Lower leg skin (tissue), 4 donors: ENCODE measurements at regions not wholly inside any gene's neighbourhood (a gene's known extent, or its start where the extent isn't known, plus 50 kb on each side); places are given as distances from the start of the nearest gene placed in this dataset.

ENCODE experiments used
- DNase-seq, 2 donors: peaks; one replicate each; pipeline ENCODE4 v3.0.0-alpha.2; 2019; ENCODE audit warnings: low spot score in 2 of 2
- H3K4me3 ChIP-seq: fragments of 200-600 bp; sonication (generic); 2 replicates; pipeline ENCODE4 v1.5.1; 2017; ENCODE audit warnings: mild to moderate bottlenecking, low read depth; ENCODE audit not compliant: poor library complexity, severe bottlenecking
- POLR2A ChIP-seq, 2 donors: fragments of 450-650 bp; IDR thresholded peaks; one replicate each; pipeline ENCODE4 v1.6.1; 2016 to 2017; ENCODE audit warnings: antibody characterized with exemption in 2 of 2, mild to moderate bottlenecking in 1 of 2, moderate library complexity in 1 of 2
- WGBS, 2 donors: methylation state at CpG; one replicate each; pipeline ENCODE4 v1.1.5; 2018; 5-methylcytosine and 5-hydroxymethylcytosine counted together
- intact Hi-C: fragments of 100-400 bp; cut with DNase I; formaldehyde crosslinking; loops from one replicate; pipeline ENCODE4 v1.15.0; 2023; ENCODE audit warnings: low total_unique reads
- TF ChIP-seq, protein P1 (sequence below), 3 donors: fragments of 450-650 bp; IDR thresholded peaks; one replicate each; pipeline ENCODE4 v1.5.1; 2016; ENCODE audit warnings: antibody characterized with exemption in 3 of 3, mild to moderate bottlenecking in 3 of 3, moderate library complexity in 2 of 3

- H3K4me3 ChIP-seq = no peak overlapping the region
- WGBS, 2 donors = 75 to 78% methylated on average over 8 of the region's 8 CpGs
- no peak for TF ChIP-seq POLR2A (IDR thresholded peaks at IDR 0.05)
- TF ChIP-seq, protein P1, sequence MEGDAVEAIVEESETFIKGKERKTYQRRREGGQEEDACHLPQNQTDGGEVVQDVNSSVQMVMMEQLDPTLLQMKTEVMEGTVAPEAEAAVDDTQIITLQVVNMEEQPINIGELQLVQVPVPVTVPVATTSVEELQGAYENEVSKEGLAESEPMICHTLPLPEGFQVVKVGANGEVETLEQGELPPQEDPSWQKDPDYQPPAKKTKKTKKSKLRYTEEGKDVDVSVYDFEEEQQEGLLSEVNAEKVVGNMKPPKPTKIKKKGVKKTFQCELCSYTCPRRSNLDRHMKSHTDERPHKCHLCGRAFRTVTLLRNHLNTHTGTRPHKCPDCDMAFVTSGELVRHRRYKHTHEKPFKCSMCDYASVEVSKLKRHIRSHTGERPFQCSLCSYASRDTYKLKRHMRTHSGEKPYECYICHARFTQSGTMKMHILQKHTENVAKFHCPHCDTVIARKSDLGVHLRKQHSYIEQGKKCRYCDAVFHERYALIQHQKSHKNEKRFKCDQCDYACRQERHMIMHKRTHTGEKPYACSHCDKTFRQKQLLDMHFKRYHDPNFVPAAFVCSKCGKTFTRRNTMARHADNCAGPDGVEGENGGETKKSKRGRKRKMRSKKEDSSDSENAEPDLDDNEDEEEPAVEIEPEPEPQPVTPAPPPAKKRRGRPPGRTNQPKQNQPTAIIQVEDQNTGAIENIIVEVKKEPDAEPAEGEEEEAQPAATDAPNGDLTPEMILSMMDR (IDR thresholded peaks at IDR 0.05) = no peak
- DNase-seq = no peak
- intact Hi-C loops = no loop called here
Measured at GRCh38 chr16:65201511-65201910, 79.6 kb upstream of the CDH11 start.

DNA sequence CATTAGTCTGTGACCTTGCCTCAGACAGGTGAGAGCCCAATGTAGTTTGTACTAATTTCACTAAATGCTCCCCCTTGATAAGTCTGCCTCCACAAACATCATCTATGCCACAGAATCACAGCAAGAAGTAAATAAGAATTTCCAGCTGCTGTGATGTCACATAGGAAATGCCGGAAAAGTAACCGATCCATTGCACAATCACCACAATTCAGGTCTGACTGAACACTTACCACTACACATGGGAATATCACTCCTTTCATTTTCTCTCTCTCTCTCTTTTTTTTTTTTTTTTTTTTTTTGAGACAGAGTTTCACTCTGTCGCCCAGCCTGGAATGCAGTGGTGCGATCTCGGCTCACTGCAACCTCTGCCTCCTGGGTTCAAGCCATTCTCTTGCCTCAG, 79.0 kb upstream of the CDH11 start:
- no peak for DNase-seq
- 77 to 86% methylated on average over 5 of the region's 5 CpGs for WGBS, 2 donors
- intact Hi-C loops = no loop called here
- H3K4me3 ChIP-seq = no peak overlapping the region
- TF ChIP-seq POLR2A (IDR thresholded peaks at IDR 0.05) = no peak

DNA sequence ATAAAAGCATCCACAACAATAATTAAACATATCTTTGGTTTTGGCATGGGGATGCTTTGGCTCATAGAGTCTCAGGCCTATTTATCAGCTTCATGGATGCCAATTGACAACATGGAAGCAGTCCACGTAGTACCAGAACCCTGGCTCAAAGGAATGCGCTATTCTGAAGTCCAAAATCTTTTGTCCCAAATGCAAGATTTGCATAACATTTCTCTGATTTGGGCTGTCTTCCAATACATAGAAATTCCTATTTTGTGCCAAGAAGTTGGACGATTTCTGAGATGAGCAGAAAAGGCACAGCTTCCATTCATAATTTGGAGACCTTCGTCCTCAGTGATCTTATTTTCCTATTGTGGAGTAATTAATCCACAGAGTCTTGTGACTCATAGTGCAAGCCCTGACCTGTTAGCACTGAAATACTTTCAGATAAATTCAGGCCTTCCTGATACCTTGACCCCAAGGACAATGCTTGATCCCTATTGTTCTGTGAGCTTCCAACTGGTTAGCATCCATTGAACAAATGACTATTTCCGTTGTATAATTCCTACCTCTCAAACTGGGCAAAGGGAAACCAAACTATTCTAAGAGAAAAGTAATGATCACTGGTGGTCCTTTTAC, 78.4 kb upstream of the CDH11 start:
- DNase-seq = no peak
- TF ChIP-seq POLR2A (IDR thresholded peaks at IDR 0.05) = no peak
- TF ChIP-seq, protein P1 (IDR thresholded peaks at IDR 0.05) = no peak
- intact Hi-C loops = no loop called here
- no peak overlapping the region for H3K4me3 ChIP-seq
- 76 to 77% methylated on average over 5 of the region's 5 CpGs for WGBS, 2 donors

DNA sequence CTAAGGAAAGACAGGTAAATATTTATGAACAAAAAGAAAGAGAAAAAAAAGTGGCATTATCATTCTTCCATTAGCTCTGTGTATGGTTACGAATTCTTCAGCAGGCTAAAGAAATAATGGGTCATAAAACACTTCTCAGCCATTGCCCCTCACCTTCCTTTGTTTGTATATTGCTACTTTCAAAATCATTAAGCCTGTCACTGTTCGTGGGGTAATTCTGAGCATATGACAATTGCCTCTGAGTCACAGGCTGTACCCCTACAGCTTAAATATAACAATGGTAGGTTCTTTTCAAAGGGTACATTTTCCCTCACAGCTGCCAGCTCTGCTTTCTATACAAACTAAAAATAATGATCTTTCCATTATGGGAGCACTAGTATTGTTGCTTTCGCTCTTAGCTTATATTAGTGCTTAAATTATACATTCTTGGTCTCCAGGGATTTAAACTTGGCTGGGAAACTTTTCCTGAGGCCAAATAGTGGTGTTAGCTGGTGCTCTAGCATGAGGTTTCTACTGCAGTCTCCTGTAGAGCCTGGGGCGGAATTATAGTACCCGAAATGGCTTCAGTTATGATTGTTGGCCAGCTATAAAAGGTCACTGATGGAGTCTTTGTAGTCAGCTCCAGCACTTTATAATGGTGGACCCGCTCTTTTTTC, 74.7 kb upstream of the CDH11 start:
- no peak for DNase-seq
- 47 to 58% methylated on average over 6 of the region's 6 CpGs for WGBS, 2 donors
- intact Hi-C loops = no loop called here
- no peak overlapping the region for H3K4me3 ChIP-seq
- TF ChIP-seq POLR2A (IDR thresholded peaks at IDR 0.05) = no peak
- TF ChIP-seq, protein P1 (IDR thresholded peaks at IDR 0.05) = no peak

- H3K4me3 ChIP-seq = no peak overlapping the region
- 55 to 63% methylated on average over 2 of the region's 2 CpGs for WGBS, 2 donors
- TF ChIP-seq POLR2A (IDR thresholded peaks at IDR 0.05) = no peak
- TF ChIP-seq, protein P1 (IDR thresholded peaks at IDR 0.05) = no peak
- no peak for DNase-seq
- intact Hi-C loops = no loop called here
Measured at GRCh38 chr16:65195998-65196397, 74.1 kb upstream of the CDH11 start.

DNA sequence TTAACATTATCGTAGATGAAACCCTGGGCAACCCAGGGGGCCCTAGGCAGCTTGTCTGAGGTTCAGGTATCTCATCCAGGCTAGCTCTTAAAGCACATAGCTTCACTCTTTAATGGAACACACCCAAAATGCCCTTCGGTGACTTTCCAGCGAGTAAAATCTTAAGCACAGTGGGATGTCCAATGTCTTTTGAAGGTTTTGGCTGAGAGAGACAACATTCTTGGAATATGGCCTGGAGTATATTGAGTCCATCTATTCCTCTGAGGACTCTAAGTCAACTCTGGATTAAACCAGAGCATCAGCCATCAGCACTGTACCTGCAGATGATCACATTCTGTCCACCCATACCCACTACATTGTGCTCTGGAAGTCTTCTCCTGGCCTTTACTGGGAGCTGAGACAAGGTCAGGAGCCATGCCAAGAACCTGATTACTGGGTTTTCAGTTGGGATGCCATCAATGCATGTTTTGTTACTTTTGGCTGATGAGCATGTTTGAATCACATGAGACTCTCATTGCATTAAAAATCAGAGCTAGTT, 63.4 kb upstream of the CDH11 start:
- 33 to 39% methylated on average over 3 of the region's 3 CpGs for WGBS, 2 donors
- intact Hi-C loops = no loop called here
- DNase-seq = no peak
- H3K4me3 ChIP-seq = no peak overlapping the region
- TF ChIP-seq, protein P1 (IDR thresholded peaks at IDR 0.05) = no peak
